OCI-LY7 (cell line): ENCODE measurements at regions not wholly inside any gene's neighbourhood (a gene's known extent, or its start where the extent isn't known, plus 50 kb on each side); places are given as distances from the start of the nearest gene placed in this dataset.

Experiments
- BruUV-seq: library from RNA; stranded (reverse); fragments of 400-500 nt; replicated peaks from 2 replicates; lab custom pipeline; 2021; lab: Mats Ljungman, UMichigan
- CTCF ChIA-PET: fragments of 300-600 bp; sonication (Branson Sonifier 250); formaldehyde crosslinking; loops from one replicate; lab custom pipeline; 2022; ENCODE audit warnings: antibody characterized with exemption; ENCODE audit not compliant: unreplicated experiment; lab: Charles Lee
- POLR2A ChIA-PET: fragments of 300-600 bp; sonication (Branson Sonifier 250); formaldehyde crosslinking; loops from one replicate; lab custom pipeline; 2022; ENCODE audit warnings: antibody characterized with exemption; lab: Charles Lee
- DNase-seq: peaks from one replicate; pipeline ENCODE4 v3.0.0-alpha.2; 2015; ENCODE audit warnings: low spot score
- H2AFZ ChIP-seq: fragments of 200-600 bp; sonication (generic), shearing (Covaris generic); 2 replicates; pipeline ENCODE4 v1.6.1; 2014; ENCODE audit warnings: mild to moderate bottlenecking, antibody characterized with exemption, low read length, moderate library complexity
- H3K27ac ChIP-seq: fragments of 200-600 bp; sonication (generic); 2 replicates; pipeline ENCODE4 v1.5.1; 2014; ENCODE audit warnings: mixed run types, low read depth, mild to moderate bottlenecking, moderate library complexity, low read length, inconsistent platforms; ENCODE audit not compliant: poor library complexity, severe bottlenecking
- H3K36me3 ChIP-seq: fragments of 200-600 bp; sonication (generic); 2 replicates; pipeline ENCODE4 v1.6.1; 2014; ENCODE audit warnings: mild to moderate bottlenecking, antibody characterized with exemption, low read length, moderate library complexity, mixed read lengths; ENCODE audit not compliant: insufficient read depth
- H3K4me1 ChIP-seq: fragments of 200-600 bp; sonication (generic); 2 replicates; pipeline ENCODE4 v1.5.1; 2014; ENCODE audit warnings: mild to moderate bottlenecking, low read length; ENCODE audit not compliant: insufficient read depth, poor library complexity, severe bottlenecking
- H3K4me2 ChIP-seq: fragments of 200-600 bp; sonication (generic); 2 replicates; pipeline ENCODE4 v1.6.1; 2014; ENCODE audit warnings: mild to moderate bottlenecking, low read length
- H3K4me3 ChIP-seq: fragments of 200-600 bp; sonication (generic); 2 replicates; pipeline ENCODE4 v1.5.1; 2014; ENCODE audit warnings: mild to moderate bottlenecking, low read depth, low read length; ENCODE audit not compliant: poor library complexity, severe bottlenecking
- H3K79me2 ChIP-seq: fragments of 200-600 bp; sonication (generic); 2 replicates; pipeline ENCODE4 v1.6.1; 2016; ENCODE audit warnings: low read depth, mild to moderate bottlenecking, low read length, moderate library complexity, mixed read lengths; ENCODE audit not compliant: insufficient read depth
- H3K9me2 ChIP-seq: fragments of 200-600 bp; sonication (generic); 2 replicates; pipeline ENCODE4 v1.6.1; 2016; ENCODE audit warnings: mild to moderate bottlenecking, low read length, mixed read lengths; ENCODE audit not compliant: insufficient read depth
- H3K9me3 ChIP-seq: fragments of 200-600 bp; sonication (generic); 2 replicates; pipeline ENCODE4 v1.6.1; 2014; ENCODE audit warnings: mild to moderate bottlenecking, mixed run types, low read length, mixed read lengths
- H4K20me1 ChIP-seq: fragments of 200-600 bp; sonication (generic); 2 replicates; pipeline ENCODE4 v1.6.1; 2014; ENCODE audit warnings: mild to moderate bottlenecking, antibody characterized with exemption, low read length, moderate library complexity, mixed read lengths; ENCODE audit not compliant: insufficient read depth
- CTCF ChIP-seq: fragments of 200-600 bp; sonication (generic); conservative IDR thresholded peaks from 2 replicates; pipeline ENCODE4 v1.5.1; 2014; ENCODE audit warnings: mild to moderate bottlenecking, antibody characterized with exemption, low read length, moderate library complexity, mixed read lengths
- EZH2phosphoT487 ChIP-seq: fragments of 200-600 bp; sonication (generic); IDR thresholded peaks from 2 replicates; pipeline ENCODE4 v1.6.1; 2018; ENCODE audit warnings: low read depth, borderline replicate concordance, mild to moderate bottlenecking, mixed run types, antibody characterized with exemption, low read length, moderate library complexity, mixed read lengths
- intact Hi-C: fragments of 100-400 bp; cut with micrococcal nuclease; formaldehyde crosslinking; loops from one replicate; pipeline ENCODE4 v1.10.0; 2022; ENCODE audit not compliant: unreplicated experiment

- Histone ChIP-seq H2AFZ (no peak overlapping the region), H3K4me2 (no peak overlapping the region), H3K9me2 (no peaks in the 10 kb centered on the region), H4K20me1 (no peaks in the 10 kb centered on the region), H3K27ac (no peak overlapping the region), H3K79me2 (no peaks in the 10 kb centered on the region), H3K9me3 (no peaks in the 10 kb centered on the region), H3K4me3 (no peak overlapping the region), H3K36me3 (no peaks in the 10 kb centered on the region), H3K4me1 (no peaks in the 10 kb centered on the region)
- TF ChIP-seq EZH2phosphoT487 (no peak), CTCF (no peak)
- intact Hi-C loops, result no loop called here
- BruUV-seq, result no TSS peak
- ChIA-PET CTCF (no interaction called here), POLR2A (no interaction called here)
- DNase-seq, result no peak
Observed at GRCh38 chr5:60355181-60355580, 344.8 kb downstream of the DEPDC1B start.

GRCh38 chr5:60354311-60354710 is 345.7 kb downstream of the DEPDC1B start:
- no TSS peak for BruUV-seq
- Histone ChIP-seq H3K4me2 (no peak overlapping the region), H3K36me3 (no peaks in the 10 kb centered on the region), H3K4me1 (no peaks in the 10 kb centered on the region), H4K20me1 (no peaks in the 10 kb centered on the region), H3K4me3 (no peak overlapping the region), H3K27ac (no peak overlapping the region), H2AFZ (no peak overlapping the region), H3K9me2 (no peaks in the 10 kb centered on the region), H3K79me2 (no peaks in the 10 kb centered on the region), H3K9me3 (no peaks in the 10 kb centered on the region)
- TF ChIP-seq EZH2phosphoT487, result no peak
- no peak for TF ChIP-seq CTCF
- POLR2A ChIA-PET, result interaction anchor here (0.6 kb wide), 1 partner anchor 1793 kb away, joined by 3 read pairs; no protein-coding TSS in a partner anchor
- CTCF ChIA-PET, result no interaction called here
- intact Hi-C loops, result no loop called here
- DNase-seq, result no peak

GRCh38 chr5:60352992-60353599 is 346.9 kb downstream of the DEPDC1B start:
- Histone ChIP-seq H3K27ac (no peak overlapping the region), H4K20me1 (no peaks in the 10 kb centered on the region), H3K4me1 (no peaks in the 10 kb centered on the region), H3K9me2 (no peaks in the 10 kb centered on the region), H3K4me3 (no peak overlapping the region), H2AFZ (no peak overlapping the region), H3K79me2 (no peaks in the 10 kb centered on the region), H3K9me3 (no peaks in the 10 kb centered on the region), H3K4me2 (no peak overlapping the region), H3K36me3 (no peaks in the 10 kb centered on the region)
- intact Hi-C loops, result no loop called here
- BruUV-seq, result no TSS peak
- TF ChIP-seq CTCF (no peak), EZH2phosphoT487 (no peak)
- ChIA-PET CTCF (no interaction called here), POLR2A (interaction anchor here (1.0 kb wide), 1 partner anchor 11 kb away, joined by 3 read pairs; no protein-coding TSS in a partner anchor)
- DNase-seq, result no peak
